HG02938 (cell line): ENCODE measurements at regions not wholly inside any gene's neighbourhood (a gene's known extent, or its start where the extent isn't known, plus 50 kb on each side); places are given as distances from the start of the nearest gene placed in this dataset.
"Not testable (repeated sequence)": the region's sequence is repeated elsewhere in the genome, so short reads cannot be mapped to it uniquely, and the experiment has no call there.

Source experiments
- ATAC-seq: cut with Tn5 transposase; IDR thresholded peaks from one replicate; pipeline ENCODE4 v1.9.1; 2021; ENCODE audit warnings: mild to moderate bottlenecking, moderate library complexity; ENCODE audit not compliant: unreplicated experiment

GRCh38 chr16:31581065-31581464 lies 53.4 kb downstream of the AHSP start:
- ATAC-seq: not testable (repeated sequence)

- not testable (repeated sequence) for ATAC-seq
These were observed 74.2 kb downstream of the AHSP start for GRCh38 chr16:31601737-31602384.

DNA sequence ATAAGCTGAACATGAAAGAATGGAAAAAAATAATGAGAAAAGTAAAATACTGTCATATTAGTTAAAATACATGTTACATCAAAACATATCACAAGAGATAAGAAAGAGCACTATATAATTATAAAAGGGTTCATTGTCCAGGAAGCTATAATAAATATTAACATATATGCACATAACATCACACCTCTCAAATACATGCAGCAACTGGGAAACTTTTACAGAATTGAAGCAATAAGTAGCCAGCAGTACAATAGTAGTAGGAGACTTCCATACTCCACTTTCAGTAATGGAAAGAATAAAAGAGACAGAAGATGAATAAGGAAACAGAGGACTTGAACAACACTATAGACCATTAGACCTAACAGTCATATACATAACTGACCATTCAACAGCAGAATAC lies 90.4 kb downstream of the AHSP start:
- ATAC-seq: no peak

- no peak for ATAC-seq
These were observed 108.7 kb downstream of the AHSP start for GRCh38 chr16:31636433-31636832.

DNA sequence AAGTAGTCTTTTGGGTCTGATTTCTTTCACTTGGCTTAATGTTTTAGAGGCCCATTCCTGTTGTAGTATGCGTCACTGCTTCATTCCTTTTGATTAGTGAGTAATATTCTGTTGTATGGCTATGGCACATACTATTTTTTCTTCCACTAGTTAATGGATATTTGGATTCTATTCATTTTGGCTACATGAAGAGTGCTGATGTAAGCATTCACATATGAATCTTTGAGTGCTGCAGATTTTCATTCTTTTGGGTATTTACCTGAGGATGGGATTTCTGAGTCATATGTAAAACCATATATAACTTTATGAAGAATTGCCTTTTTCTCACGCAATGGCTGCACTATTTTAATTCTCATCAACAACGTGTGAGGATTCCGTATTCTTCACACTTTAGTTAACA lies 113.6 kb downstream of the AHSP start:
- no peak for ATAC-seq

- not testable (repeated sequence) for ATAC-seq
These were observed 128.0 kb downstream of the AHSP start for GRCh38 chr16:31655674-31656073.

DNA sequence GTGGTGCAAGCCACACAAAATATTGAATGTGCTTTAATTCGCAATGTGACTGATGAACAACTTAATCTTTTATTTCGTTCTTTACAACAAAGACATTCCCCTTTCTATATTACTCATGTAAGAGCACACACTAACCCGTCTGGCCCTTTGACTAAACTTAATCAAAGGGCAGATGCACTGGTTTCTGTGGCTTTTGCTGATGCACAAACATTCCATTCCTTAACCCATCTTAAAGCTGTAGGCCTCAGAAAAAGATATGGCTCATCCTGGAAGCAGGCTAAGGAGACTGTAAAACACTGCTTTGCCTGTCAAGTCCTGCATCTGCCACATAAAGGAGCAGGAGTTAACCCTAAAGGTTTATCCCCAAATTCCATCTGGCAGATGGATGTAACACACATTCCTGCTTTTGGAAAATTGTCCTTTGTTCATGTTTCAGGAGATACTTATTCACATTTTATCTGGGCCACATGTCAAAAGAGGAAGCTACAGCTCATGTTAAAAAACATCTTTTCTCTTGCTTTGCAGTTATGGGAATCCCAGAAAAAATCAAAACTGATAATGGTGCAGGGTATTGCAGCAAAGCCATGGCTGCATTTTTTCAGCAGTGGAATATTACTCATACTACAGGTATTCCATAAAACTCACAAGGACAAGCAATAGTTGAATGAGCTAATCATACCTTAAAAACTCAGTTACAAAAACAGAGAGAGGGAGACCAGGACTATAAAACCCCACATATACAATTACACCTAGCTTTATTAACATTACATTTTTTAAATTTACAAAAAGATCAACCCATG lies 137.2 kb downstream of the AHSP start:
- no peak for ATAC-seq

GRCh38 chr16:31674686-31675085 lies 147.0 kb downstream of the AHSP start:
- ATAC-seq: no peak

DNA sequence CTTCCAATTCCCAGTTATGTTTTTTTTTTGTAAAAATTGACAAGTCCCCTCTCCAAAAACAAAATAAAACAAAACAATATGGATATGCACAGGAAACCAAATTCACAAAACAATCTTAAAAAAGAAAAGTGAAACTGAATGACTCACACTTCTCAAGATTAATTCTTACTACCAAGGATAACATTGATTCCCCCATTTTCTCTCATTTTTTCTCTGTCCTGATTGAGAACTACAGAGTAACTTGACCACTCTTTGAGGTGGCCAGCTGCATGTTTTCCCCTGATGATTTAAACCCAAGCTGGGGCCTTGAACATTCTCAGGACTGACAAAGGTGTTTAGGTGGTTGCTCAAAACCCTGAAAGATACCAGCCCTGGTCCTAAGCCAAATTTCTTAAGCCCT lies 149.0 kb downstream of the AHSP start:
- no peak for ATAC-seq

DNA sequence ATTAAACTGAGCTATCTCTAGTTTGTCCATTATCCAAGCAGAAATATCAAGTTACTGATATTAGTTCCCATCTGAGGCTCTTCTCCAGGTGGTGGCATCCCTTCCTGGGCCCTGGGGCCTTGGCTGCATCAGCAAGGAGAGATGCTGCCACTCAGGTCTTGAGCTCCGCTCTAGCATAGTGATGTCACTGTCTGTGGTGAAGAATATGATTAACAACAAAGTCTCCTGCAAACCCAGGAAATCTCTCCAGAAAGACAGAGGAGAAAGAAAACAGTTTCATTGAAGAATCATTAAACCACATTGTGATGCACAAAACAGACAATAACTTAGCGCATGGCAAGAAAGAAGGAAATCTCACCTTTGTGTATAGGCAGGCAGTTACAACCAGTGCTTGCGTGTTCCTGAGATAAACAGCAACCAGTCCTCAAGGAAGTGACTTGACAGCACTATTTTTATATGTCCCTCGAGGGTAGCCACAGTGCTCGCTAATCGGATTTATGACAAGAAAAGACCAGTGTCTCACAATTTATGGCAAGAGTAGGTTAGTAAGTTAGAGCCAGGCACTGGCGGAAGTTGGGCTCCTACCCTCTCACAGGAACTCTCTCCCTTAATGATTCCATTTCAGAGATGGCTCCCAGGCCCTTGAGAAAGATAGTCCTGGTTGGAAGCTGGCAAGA lies 151.1 kb downstream of the AHSP start:
- ATAC-seq: no peak

DNA sequence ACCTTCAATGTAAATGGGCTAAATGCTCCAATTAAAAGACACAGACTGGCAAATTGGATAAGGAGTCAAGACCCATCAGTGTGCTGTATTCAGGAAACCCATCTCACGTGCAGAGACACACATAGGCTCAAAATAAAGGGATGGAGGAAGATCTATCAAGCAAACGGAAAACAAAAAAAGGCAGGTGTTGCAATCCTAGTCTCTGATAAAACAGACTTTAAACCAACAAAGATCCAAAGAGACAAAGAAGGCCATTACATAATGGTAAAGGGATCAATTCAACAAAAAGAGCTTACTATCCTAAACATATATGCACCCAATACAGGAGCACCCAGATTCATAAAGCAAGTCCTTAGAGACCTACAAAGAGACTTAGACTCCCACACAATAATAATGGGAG lies 161.6 kb downstream of the AHSP start:
- not testable (repeated sequence) for ATAC-seq

DNA sequence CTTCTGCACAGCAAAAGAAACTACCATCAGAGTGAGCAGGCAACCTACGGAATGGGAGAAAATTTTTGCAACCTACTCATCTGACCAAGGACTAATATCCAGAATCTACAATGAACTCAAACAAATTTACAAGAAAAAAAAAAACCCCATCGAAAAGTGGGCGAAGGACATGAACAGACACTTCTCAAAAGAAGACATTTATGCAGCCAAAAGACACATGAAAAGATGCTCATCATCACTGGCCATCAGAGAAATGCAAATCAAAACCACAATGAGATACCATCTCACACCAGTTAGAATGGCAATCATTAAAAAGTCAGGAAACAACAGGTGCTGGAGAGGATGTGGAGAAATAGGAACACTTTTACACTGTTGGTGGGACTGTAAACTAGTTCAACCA lies 164.6 kb downstream of the AHSP start:
- not testable (repeated sequence) for ATAC-seq

GRCh38 chr16:31693733-31694132 lies 166.0 kb downstream of the AHSP start:
- ATAC-seq: no peak

DNA sequence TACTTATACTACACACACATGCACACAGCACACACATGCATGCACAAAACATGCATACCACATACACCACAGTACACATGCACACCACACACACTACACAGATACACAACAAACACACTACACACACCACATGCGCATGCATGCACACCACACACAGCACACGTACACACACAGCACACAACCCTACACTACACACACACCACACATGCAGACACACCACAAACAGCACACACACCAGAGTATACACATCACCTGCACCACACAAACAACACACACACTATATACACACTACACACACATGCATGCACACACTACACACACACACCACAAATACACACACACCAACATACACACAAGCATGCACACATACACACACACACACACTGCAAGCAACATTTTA lies 166.8 kb downstream of the AHSP start:
- ATAC-seq: no peak

GRCh38 chr16:31695667-31696066 lies 168.0 kb downstream of the AHSP start:
- peak; percentile 40 for ATAC-seq

GRCh38 chr16:31696968-31697743 lies 169.5 kb downstream of the AHSP start:
- ATAC-seq: no peak

- no peak for ATAC-seq
These were observed 170.0 kb downstream of the AHSP start for GRCh38 chr16:31697744-31698125.

- no peak for ATAC-seq
These were observed 171.2 kb downstream of the AHSP start for GRCh38 chr16:31698901-31699300.

GRCh38 chr16:31699601-31700000 lies 171.9 kb downstream of the AHSP start:
- no peak for ATAC-seq

GRCh38 chr16:31700200-31700529 lies 172.5 kb downstream of the AHSP start:
- ATAC-seq: peak; percentile 80
